ENCODE measurements at regions not wholly inside any gene's neighbourhood (a gene's known extent, or its start where the extent isn't known, plus 50 kb on each side); places are given as distances from the start of the nearest gene placed in this dataset.

DNA sequence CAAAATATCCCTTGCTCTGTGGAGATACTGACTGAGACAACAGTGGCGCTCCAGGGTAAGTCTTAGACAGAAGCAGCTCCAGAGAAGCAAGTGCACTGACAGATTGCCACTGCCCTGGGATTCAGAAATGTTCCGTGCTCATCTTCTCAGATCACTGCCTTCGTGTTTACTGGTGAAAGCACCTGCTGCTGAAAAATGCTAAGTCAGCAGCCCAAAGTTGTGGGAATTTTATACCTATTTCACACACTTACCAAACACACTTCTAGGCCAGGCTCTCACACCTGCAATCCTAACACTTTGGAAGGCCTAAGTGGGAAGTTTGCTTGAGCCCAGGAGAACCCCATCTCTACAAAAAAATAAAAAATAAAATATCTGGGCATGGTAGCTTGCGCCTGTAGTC, 63.2 kb upstream of the DLX6 start:
- no peak overlapping the region for H3K4me3 ChIP-seq
- H3K27ac ChIP-seq, result no peak overlapping the region
- no peaks in the 10 kb centered on the region for H3K9me3 ChIP-seq
- no peak for ATAC-seq (ENCODE audit: low FRiP score in 2 of 2)
- no peak for DNase-seq
- 77 to 92% methylated on average over 4 of the region's 4 CpGs for WGBS, 2 donors
- TF ChIP-seq EP300 (IDR thresholded peaks at IDR 0.05) (no peak), POLR2AphosphoS5 (IDR thresholded peaks at IDR 0.05) (no peak), POLR2A (IDR thresholded peaks at IDR 0.05) (no peak)
- TF ChIP-seq, protein P1, sequence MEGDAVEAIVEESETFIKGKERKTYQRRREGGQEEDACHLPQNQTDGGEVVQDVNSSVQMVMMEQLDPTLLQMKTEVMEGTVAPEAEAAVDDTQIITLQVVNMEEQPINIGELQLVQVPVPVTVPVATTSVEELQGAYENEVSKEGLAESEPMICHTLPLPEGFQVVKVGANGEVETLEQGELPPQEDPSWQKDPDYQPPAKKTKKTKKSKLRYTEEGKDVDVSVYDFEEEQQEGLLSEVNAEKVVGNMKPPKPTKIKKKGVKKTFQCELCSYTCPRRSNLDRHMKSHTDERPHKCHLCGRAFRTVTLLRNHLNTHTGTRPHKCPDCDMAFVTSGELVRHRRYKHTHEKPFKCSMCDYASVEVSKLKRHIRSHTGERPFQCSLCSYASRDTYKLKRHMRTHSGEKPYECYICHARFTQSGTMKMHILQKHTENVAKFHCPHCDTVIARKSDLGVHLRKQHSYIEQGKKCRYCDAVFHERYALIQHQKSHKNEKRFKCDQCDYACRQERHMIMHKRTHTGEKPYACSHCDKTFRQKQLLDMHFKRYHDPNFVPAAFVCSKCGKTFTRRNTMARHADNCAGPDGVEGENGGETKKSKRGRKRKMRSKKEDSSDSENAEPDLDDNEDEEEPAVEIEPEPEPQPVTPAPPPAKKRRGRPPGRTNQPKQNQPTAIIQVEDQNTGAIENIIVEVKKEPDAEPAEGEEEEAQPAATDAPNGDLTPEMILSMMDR (IDR thresholded peaks at IDR 0.05), result no peak
- H3K4me1 ChIP-seq, result no peaks in the 10 kb centered on the region
- H3K27me3 ChIP-seq, result no peaks in the 10 kb centered on the region
- H3K36me3 ChIP-seq, result no peaks in the 10 kb centered on the region

DNA sequence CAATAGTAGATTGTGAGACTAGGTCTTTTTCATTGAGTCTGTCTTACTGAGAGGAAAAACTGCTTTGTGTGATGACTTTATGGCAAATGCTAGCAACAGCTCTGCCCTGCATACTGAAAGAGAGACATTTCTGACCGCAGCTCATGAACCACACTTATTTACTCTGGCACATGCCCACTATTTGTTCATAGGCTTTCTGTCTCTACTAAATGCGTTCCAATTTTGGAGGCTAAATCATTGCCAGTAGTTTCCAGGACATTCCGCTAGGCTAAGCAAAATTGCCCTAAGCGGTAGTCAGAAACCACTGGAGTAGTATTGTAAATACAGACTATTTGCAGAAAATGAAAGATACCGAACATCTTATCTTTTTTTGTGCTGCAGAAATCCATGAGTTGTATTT, 55.6 kb upstream of the DLX6 start:
- Histone ChIP-seq H3K27me3 (no peaks in the 10 kb centered on the region), H3K4me1 (peaks cover 0 to 3% (median 0%) of the 10 kb centered on the region in 4 donors), H3K4me3 (no peak overlapping the region), H3K36me3 (no peaks in the 10 kb centered on the region), H3K27ac (no peak overlapping the region), H3K9me3 (no peaks in the 10 kb centered on the region)
- TF ChIP-seq, protein P1 (IDR thresholded peaks at IDR 0.05), result peak in 1 of 6 experiments; percentile 10
- no peak for TF ChIP-seq POLR2A (IDR thresholded peaks at IDR 0.05)
- DNase-seq (no peak), ATAC-seq (ENCODE audit: low FRiP score in 2 of 2) (peak; percentile 8 to 69)
- WGBS, 2 donors, result 52 to 74% methylated on average over 5 of the region's 5 CpGs

- no peaks in the 10 kb centered on the region for H3K27me3 ChIP-seq
- peak in 1 of 2 donors; percentile 57 for ATAC-seq (ENCODE audit: low FRiP score in 2 of 2)
- H3K27ac ChIP-seq, result no peak overlapping the region
- peaks cover 0 to 3% (median 0%) of the 10 kb centered on the region in 4 donors for H3K4me1 ChIP-seq
- H3K9me3 ChIP-seq, result no peaks in the 10 kb centered on the region
- no peak for DNase-seq
- TF ChIP-seq EP300 (IDR thresholded peaks at IDR 0.05), result no peak
- no peak for TF ChIP-seq POLR2A (IDR thresholded peaks at IDR 0.05)
- no peak for TF ChIP-seq POLR2AphosphoS5 (IDR thresholded peaks at IDR 0.05)
- TF ChIP-seq, protein P1 (IDR thresholded peaks at IDR 0.05), result no peak
- WGBS, 2 donors, result 57 to 67% methylated on average over 3 of the region's 3 CpGs
- no peak overlapping the region for H3K4me3 ChIP-seq
- no peaks in the 10 kb centered on the region for H3K36me3 ChIP-seq
Observed at GRCh38 chr7:96952974-96953391, 52.4 kb upstream of the DLX6 start.

DNA sequence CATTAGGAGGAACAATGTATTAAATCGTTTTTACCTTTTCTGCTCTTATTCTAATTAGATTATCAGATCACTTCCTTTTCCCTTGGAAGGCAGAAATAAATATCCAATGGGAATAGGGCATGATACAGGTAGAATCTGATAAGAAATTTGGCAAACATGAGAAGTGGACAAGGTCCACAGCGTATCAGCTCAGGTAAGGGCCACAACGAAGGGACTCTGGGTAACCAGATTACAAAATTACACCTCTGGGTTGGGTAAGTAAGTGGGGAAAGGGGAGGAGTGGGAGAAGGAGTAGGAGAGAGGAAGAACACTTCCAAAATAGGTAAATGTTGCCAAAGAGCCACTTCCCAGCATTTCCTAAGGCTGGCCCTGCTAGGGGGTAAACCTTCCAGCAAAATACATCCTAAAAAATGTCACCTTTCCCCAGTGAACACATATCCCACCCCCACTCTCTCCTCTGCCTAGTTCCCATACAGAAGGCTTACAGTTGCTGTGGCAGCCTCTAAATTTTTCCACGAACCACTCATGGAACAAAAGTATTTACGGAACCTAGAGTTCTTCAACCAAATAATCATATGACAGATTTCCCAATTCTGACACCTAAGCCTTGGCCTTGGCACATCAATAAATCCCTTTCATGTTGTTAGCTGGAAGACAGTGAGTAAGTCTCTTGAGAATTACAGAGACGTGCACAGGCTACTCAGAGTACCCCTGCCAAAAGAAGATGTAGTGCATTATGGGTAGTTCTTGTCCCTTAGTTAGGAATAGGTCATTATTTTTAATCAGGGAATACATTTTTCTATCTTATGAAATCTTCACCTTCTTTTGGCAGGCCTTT, 51.5 kb upstream of the DLX6 start:
- peak in 1 of 2 donors; percentile 36 for TF ChIP-seq POLR2AphosphoS5 (IDR thresholded peaks at IDR 0.05)
- TF ChIP-seq, protein P1 (IDR thresholded peaks at IDR 0.05), result no peak
- peak in 1 of 4 donors; percentile 11 for TF ChIP-seq EP300 (IDR thresholded peaks at IDR 0.05)
- no peak for TF ChIP-seq POLR2A (IDR thresholded peaks at IDR 0.05)
- no peak overlapping the region for H3K4me3 ChIP-seq
- 55 to 65% methylated on average over 6 of the region's 6 CpGs for WGBS, 2 donors
- no peaks in the 10 kb centered on the region for H3K9me3 ChIP-seq
- DNase-seq (no peak), ATAC-seq (ENCODE audit: low FRiP score in 2 of 2) (no peak)
- H3K4me1 ChIP-seq, result peaks cover 0 to 3% (median 0%) of the 10 kb centered on the region in 4 donors
- H3K27me3 ChIP-seq, result no peaks in the 10 kb centered on the region
- no peak overlapping the region for H3K27ac ChIP-seq
- H3K36me3 ChIP-seq, result no peaks in the 10 kb centered on the region

Small RNA genes lying in the stretch of these regions (small RNA-seq; reads per million reads assigned to genes)
- gene RN7SL252P, result 0 reads per million in 4 donors
